Liver (tissue), 3 donors: ENCODE measurements at regions not wholly inside any gene's neighbourhood (a gene's known extent, or its start where the extent isn't known, plus 50 kb on each side); places are given as distances from the start of the nearest gene placed in this dataset.

Experiments
- ATF3 ChIP-seq: IDR thresholded peaks from 2 replicates; pipeline ENCODE4 v1.6.1; 2016; ENCODE audit warnings: antibody characterized with exemption
- CTCF ChIP-seq: fragments of 150-350 bp; IDR thresholded peaks from 2 replicates; pipeline ENCODE4 v1.5.1; 2017; ENCODE audit warnings: improper control_type of control experiment, low read depth, low read length; ENCODE audit not compliant: missing input control
- EGR1 ChIP-seq, 2 donors: IDR thresholded peaks; 2 replicates each; pipeline ENCODE4 v1.6.1; 2016 to 2018; ENCODE audit warnings: antibody characterized with exemption in 2 of 2, low read depth in 2 of 2
- FOXA1 ChIP-seq: IDR thresholded peaks from 2 replicates; pipeline ENCODE4 v1.6.1; 2016; ENCODE audit warnings: antibody characterized with exemption
- GABPA ChIP-seq, 2 donors: IDR thresholded peaks in 1 of 2; conservative IDR thresholded peaks in 1 of 2; 2 replicates each; pipeline ENCODE4 v1.6.1; 2016; ENCODE audit warnings: antibody characterized with exemption in 2 of 2, mild to moderate bottlenecking in 1 of 2, moderate library complexity in 1 of 2
- JUND ChIP-seq, 2 donors: IDR thresholded peaks; 2 replicates each; pipeline ENCODE4 v1.6.1; 2016; ENCODE audit warnings: antibody characterized with exemption in 2 of 2
- MAX ChIP-seq: IDR thresholded peaks from 2 replicates; pipeline ENCODE4 v1.6.1; 2016; ENCODE audit warnings: antibody characterized with exemption
- NR2F2 ChIP-seq: IDR thresholded peaks from 2 replicates; pipeline ENCODE4 v1.6.1; 2016; ENCODE audit warnings: antibody characterized with exemption
- RAD21 ChIP-seq, 2 donors: IDR thresholded peaks; 2 replicates each; pipeline ENCODE4 v1.6.1; 2016; ENCODE audit warnings: antibody characterized with exemption in 2 of 2, mild to moderate bottlenecking in 2 of 2
- REST ChIP-seq: IDR thresholded peaks from 2 replicates; pipeline ENCODE4 v1.6.1; 2016; ENCODE audit warnings: antibody characterized with exemption, mild to moderate bottlenecking
- SP1 ChIP-seq: IDR thresholded peaks from 2 replicates; pipeline ENCODE4 v1.6.1; 2018; ENCODE audit warnings: antibody characterized with exemption, mild to moderate bottlenecking
- TAF1 ChIP-seq: conservative IDR thresholded peaks from 2 replicates; pipeline ENCODE4 v1.6.1; 2016; ENCODE audit warnings: antibody characterized with exemption, mild to moderate bottlenecking
- YY1 ChIP-seq: IDR thresholded peaks from 2 replicates; pipeline ENCODE4 v1.6.1; 2016; ENCODE audit warnings: antibody characterized with exemption, mild to moderate bottlenecking
- donor health status: healthy.
- donor health status: healthy.

GRCh38 chr4:134364928-134365327 lies 163.3 kb upstream of the PABPC4L start:
- TF ChIP-seq SP1 (no peak), EGR1 (IDR thresholded peaks at IDR 0.05; ENCODE audit: low read depth in 2 of 2) (no peak), CTCF (no peak), JUND (IDR thresholded peaks at IDR 0.05) (no peak), MAX (no peak), GABPA (IDR thresholded peaks at IDR 0.05 in 1 of 2, conservative IDR thresholded peaks at IDR 0.05 in 1 of 2) (no peak), NR2F2 (no peak), YY1 (no peak), RAD21 (IDR thresholded peaks at IDR 0.05) (no peak), REST (no peak), ATF3 (no peak), FOXA1 (no peak), TAF1 (no peak)
